HL-60 (cell line): ENCODE measurements at regions not wholly inside any gene's neighbourhood (a gene's known extent, or its start where the extent isn't known, plus 50 kb on each side); places are given as distances from the start of the nearest gene placed in this dataset.

ENCODE experiments used
- DNase-seq, 2 experiments: peaks; one replicate each; pipeline ENCODE4 v3.0.0-alpha.2; 2010 to 2020; ENCODE audit warnings: low read depth in 1 of 2, low spot score in 1 of 2
- H3K27ac ChIP-seq: fragments of 250-450 bp; sonication (Bioruptor Pico); replicated peaks from 2 replicates; pipeline ENCODE4 v1.5.1; 2020; ENCODE audit warnings: mild to moderate bottlenecking, moderate library complexity
- H3K27me3 ChIP-seq: fragments of 250-450 bp; sonication (Bioruptor Pico); 2 replicates; pipeline ENCODE4 v1.5.1; 2021; ENCODE audit warnings: mild to moderate bottlenecking, moderate library complexity; ENCODE audit not compliant: insufficient read depth, poor library complexity, severe bottlenecking
- H3K4me3 ChIP-seq: replicated peaks from 2 replicates; pipeline ENCODE4 v1.5.1; 2011; ENCODE audit warnings: mild to moderate bottlenecking, control low read depth, low read length; ENCODE audit not compliant: insufficient read depth
- CTCF ChIP-seq: IDR thresholded peaks from one replicate; pipeline ENCODE4 v1.5.1; 2011; ENCODE audit warnings: low read length, control low read depth, inconsistent platforms; ENCODE audit not compliant: insufficient read depth
- GABPA ChIP-seq: IDR thresholded peaks from 2 replicates; pipeline ENCODE4 v1.6.1; 2012; ENCODE audit warnings: low read depth
- POLR2AphosphoS5 ChIP-seq: IDR thresholded peaks from 2 replicates; pipeline ENCODE4 v1.6.1; 2012; ENCODE audit warnings: low read depth
- REST ChIP-seq: IDR thresholded peaks from 2 replicates; pipeline ENCODE4 v1.6.1; 2012; ENCODE audit warnings: low read depth; ENCODE audit not compliant: insufficient replicate concordance
- SPI1 ChIP-seq: IDR thresholded peaks from 2 replicates; pipeline ENCODE4 v1.6.1; 2012; ENCODE audit warnings: low read depth, mild to moderate bottlenecking, borderline replicate concordance

- Histone ChIP-seq H3K27ac (no peak overlapping the region), H3K27me3 (peaks cover 8% of the 10 kb centered on the region), H3K4me3 (no peak overlapping the region)
- TF ChIP-seq REST: no peak
- no peak for TF ChIP-seq CTCF
- TF ChIP-seq SPI1: no peak
- no peak for TF ChIP-seq POLR2AphosphoS5
- TF ChIP-seq GABPA: no peak
- no peak for DNase-seq
Measured at GRCh38 chr10:76719006-76719405, 918.6 kb downstream of the KCNMA1 start.

GRCh38 chr10:76717141-76717540, 920.5 kb downstream of the KCNMA1 start:
- Histone ChIP-seq H3K4me3 (no peak overlapping the region), H3K27me3 (peaks cover 8% of the 10 kb centered on the region), H3K27ac (no peak overlapping the region)
- DNase-seq: no peak
- TF ChIP-seq REST: no peak
- TF ChIP-seq CTCF: no peak
- no peak for TF ChIP-seq GABPA
- no peak for TF ChIP-seq POLR2AphosphoS5
- TF ChIP-seq SPI1: no peak

- H3K27me3 ChIP-seq: no peaks in the 10 kb centered on the region
- TF ChIP-seq CTCF (no peak), POLR2AphosphoS5 (no peak), REST (no peak), SPI1 (no peak), GABPA (no peak)
- no peak for DNase-seq
Measured at GRCh38 chr10:76711222-76711997, 926.2 kb downstream of the KCNMA1 start.

More at GRCh38 chr10:76711222-76711997, 926.2 kb downstream of the KCNMA1 start:
- no peak overlapping the region for H3K27ac ChIP-seq
- H3K4me3 ChIP-seq: no peak overlapping the region
